T-cell (primary cell): ENCODE measurements at regions not wholly inside any gene's neighbourhood (a gene's known extent, or its start where the extent isn't known, plus 50 kb on each side); places are given as distances from the start of the nearest gene placed in this dataset.

Experiments used
- ATAC-seq, 4 experiments: fragments of 200-7000 bp in 3 of 4; fragments of 150-1000 bp in 1 of 4; cut with Tn5 transposase; replicated peaks in 1 of 4; 1 replicate in 3 of 4; 2 replicates in 1 of 4; pipeline ENCODE4 v1.10.0; 2021; ENCODE audit warnings: moderate library complexity in 3 of 4, mild to moderate bottlenecking in 2 of 4, moderate number of reproducible peaks in 1 of 4
- CTCF ChIA-PET, 2 donors: fragments of 300-600 bp; sonication (Branson Sonifier 250); formaldehyde crosslinking; loops; one replicate each; lab custom pipeline; 2022; ENCODE audit warnings: antibody characterized with exemption in 2 of 2; lab: Charles Lee
- POLR2A ChIA-PET, 2 donors: fragments of 300-600 bp; sonication (Branson Sonifier 250); formaldehyde crosslinking; loops; one replicate each; lab custom pipeline; 2022; ENCODE audit warnings: antibody characterized with exemption in 2 of 2; lab: Charles Lee
- DNase-seq, 35 experiments: peaks; one replicate each; pipeline versions ENCODE4 v3.0.0 to v3.0.0-alpha.2; 2013 to 2023
- H3K27ac ChIP-seq: one replicate; pipeline ENCODE4 v1.5.1; 2013; ENCODE audit warnings: low read length
- H3K27me3 ChIP-seq, 2 experiments: replicated peaks in 1 of 2; 1 replicate in 1 of 2; 2 replicates in 1 of 2; pipeline versions ENCODE4 v1.6.1 to v1.7.0; 2013; ENCODE audit warnings: low read length in 1 of 2, mixed read lengths in 1 of 2; ENCODE audit not compliant: control insufficient read depth in 2 of 2, insufficient read depth in 2 of 2; ENCODE audit errors: extremely low read depth in 1 of 2
- H3K36me3 ChIP-seq, 2 donors: 1 replicate in 1 of 2; 2 replicates in 1 of 2; pipeline versions ENCODE4 v1.6.1 to v1.7.0; 2013; ENCODE audit warnings: low read length in 1 of 2; ENCODE audit not compliant: control insufficient read depth in 2 of 2, insufficient read depth in 1 of 2; ENCODE audit errors: extremely low read depth in 1 of 2
- H3K4me1 ChIP-seq, 2 experiments: 1 replicate in 1 of 2; 2 replicates in 1 of 2; pipeline versions ENCODE4 v1.6.1 to v1.7.0; 2013; ENCODE audit warnings: low read length in 2 of 2, mixed read lengths in 1 of 2; ENCODE audit not compliant: insufficient read depth in 2 of 2, control insufficient read depth in 1 of 2; ENCODE audit errors: extremely low read depth in 1 of 2
- H3K4me3 ChIP-seq, 2 donors: 1 replicate in 1 of 2; 2 replicates in 1 of 2; pipeline versions ENCODE4 v1.5.1 to v1.7.0; 2013; ENCODE audit warnings: mild to moderate bottlenecking in 2 of 2, low read length in 1 of 2, moderate library complexity in 1 of 2; ENCODE audit not compliant: control insufficient read depth in 1 of 2; ENCODE audit errors: extremely low read depth in 1 of 2
- H3K9me3 ChIP-seq: 2 replicates; pipeline ENCODE4 v1.7.0; 2013
- H3K27ac Mint-ChIP-seq, 2 donors: one replicate each; pipeline ENCODE4 v1.8.0; 2020 to 2021; ENCODE audit warnings: mild to moderate bottlenecking in 2 of 2, mixed read lengths in 2 of 2
- H3K27me3 Mint-ChIP-seq, 2 donors: one replicate each; pipeline ENCODE4 v1.8.0; 2021 to 2022; ENCODE audit warnings: mixed read lengths in 2 of 2
- H3K36me3 Mint-ChIP-seq: one replicate; pipeline ENCODE4 v1.8.0; 2021; ENCODE audit warnings: mixed read lengths
- H3K4me1 Mint-ChIP-seq, 3 donors: one replicate each; pipeline ENCODE4 v1.8.0; 2020 to 2022; ENCODE audit warnings: mixed read lengths in 3 of 3, mild to moderate bottlenecking in 1 of 3
- H3K4me3 Mint-ChIP-seq, 3 donors: one replicate each; pipeline ENCODE4 v1.8.0; 2020 to 2022; ENCODE audit warnings: mild to moderate bottlenecking in 3 of 3, mixed read lengths in 3 of 3, moderate library complexity in 3 of 3
- H3K9me3 Mint-ChIP-seq, 3 donors: one replicate each; pipeline ENCODE4 v1.8.0; 2020 to 2022; ENCODE audit warnings: mixed read lengths in 3 of 3
- WGBS: methylation state at CpG from one replicate; pipeline ENCODE4 v1.1.5; 2013; ENCODE audit warnings: missing lambda C conversion rate; ENCODE audit not compliant: insufficient coverage; 5-methylcytosine and 5-hydroxymethylcytosine counted together

- ATAC-seq: no peak
These were observed 64.8 kb upstream of the FGG start for GRCh38 chr4:154677300-154677699.

GRCh38 chr4:154677923-154678322, 65.5 kb upstream of the FGG start:
- Mint-ChIP-seq H3K27me3 (peaks cover 19 to 20% of the 10 kb centered on the region in 2 donors), H3K9me3 (no peaks in the 10 kb centered on the region), H3K27ac (no peak overlapping the region), H3K36me3 (no peaks in the 10 kb centered on the region), H3K4me3 (no peak overlapping the region), H3K4me1 (no peaks in the 10 kb centered on the region)
- Histone ChIP-seq H3K36me3 (no peaks in the 10 kb centered on the region), H3K4me1 (no peaks in the 10 kb centered on the region), H3K27me3 (no peaks in the 10 kb centered on the region), H3K9me3 (no peaks in the 10 kb centered on the region), H3K4me3 (no peak overlapping the region), H3K27ac (no peak overlapping the region)
- POLR2A ChIA-PET: interaction anchor here in 1 of 2 donors (0.6 kb wide), 1 partner anchor 80 kb away, joined by 3 read pairs; no protein-coding TSS in a partner anchor
- no peak for DNase-seq
- CTCF ChIA-PET: no interaction called here
- no peak for ATAC-seq
- no CpG with 5 or more reads among the region's 3 CpGs for WGBS

More at GRCh38 chr4:154677300-154677699, 64.8 kb upstream of the FGG start:
- Mint-ChIP-seq H3K27ac (no peak overlapping the region), H3K4me3 (no peak overlapping the region), H3K27me3 (peaks cover 15 to 18% of the 10 kb centered on the region in 2 donors), H3K9me3 (no peaks in the 10 kb centered on the region), H3K4me1 (no peaks in the 10 kb centered on the region), H3K36me3 (no peaks in the 10 kb centered on the region)
- WGBS: 88% methylated on average over 1 of the region's 1 CpG
- POLR2A ChIA-PET: interaction anchor here in 1 of 2 donors (0.6 kb wide), 1 partner anchor 80 kb away, joined by 3 read pairs; no protein-coding TSS in a partner anchor
- Histone ChIP-seq H3K9me3 (no peaks in the 10 kb centered on the region), H3K4me3 (no peak overlapping the region), H3K27ac (no peak overlapping the region), H3K27me3 (no peaks in the 10 kb centered on the region), H3K4me1 (no peaks in the 10 kb centered on the region), H3K36me3 (no peaks in the 10 kb centered on the region)
- CTCF ChIA-PET: no interaction called here
- no peak for DNase-seq

GRCh38 chr4:154683956-154684681, 59.7 kb upstream of the LRAT start:
- Mint-ChIP-seq H3K9me3 (no peaks in the 10 kb centered on the region), H3K36me3 (no peaks in the 10 kb centered on the region), H3K27me3 (peaks cover 14 to 23% of the 10 kb centered on the region in 2 donors), H3K4me1 (no peaks in the 10 kb centered on the region), H3K4me3 (no peak overlapping the region), H3K27ac (no peak overlapping the region)
- Histone ChIP-seq H3K27ac (no peak overlapping the region), H3K4me1 (no peaks in the 10 kb centered on the region), H3K9me3 (no peaks in the 10 kb centered on the region), H3K36me3 (no peaks in the 10 kb centered on the region), H3K4me3 (no peak overlapping the region), H3K27me3 (no peaks in the 10 kb centered on the region)
- no peak for ATAC-seq
- ChIA-PET CTCF (no interaction called here), POLR2A (no interaction called here)
- DNase-seq: no peak
- 83% methylated on average over 1 of the region's 4 CpGs for WGBS

GRCh38 chr4:154686838-154687237, 57.0 kb upstream of the LRAT start:
- POLR2A ChIA-PET: no interaction called here
- no peaks in the 10 kb centered on the region for H3K27me3 ChIP-seq

GRCh38 chr4:154687840-154688239, 56.0 kb upstream of the LRAT start:
- H3K27me3 ChIP-seq: no peaks in the 10 kb centered on the region
- H3K9me3 Mint-ChIP-seq: no peaks in the 10 kb centered on the region
- no peak for DNase-seq
- no peak overlapping the region for H3K4me3 Mint-ChIP-seq
- no peak overlapping the region for H3K27ac ChIP-seq
- H3K36me3 ChIP-seq: no peaks in the 10 kb centered on the region
- H3K27me3 Mint-ChIP-seq: peaks cover 10 to 25% of the 10 kb centered on the region in 2 donors
- H3K36me3 Mint-ChIP-seq: no peaks in the 10 kb centered on the region
- H3K9me3 ChIP-seq: no peaks in the 10 kb centered on the region
- CTCF ChIA-PET: no interaction called here
- ATAC-seq: no peak
- no peak overlapping the region for H3K4me3 ChIP-seq
- H3K4me1 Mint-ChIP-seq: no peaks in the 10 kb centered on the region
- POLR2A ChIA-PET: no interaction called here
- WGBS: 90% methylated on average over 2 of the region's 3 CpGs
- no peak overlapping the region for H3K27ac Mint-ChIP-seq
- no peaks in the 10 kb centered on the region for H3K4me1 ChIP-seq

More at GRCh38 chr4:154686838-154687237, 57.0 kb upstream of the LRAT start:
- Histone ChIP-seq H3K9me3 (no peaks in the 10 kb centered on the region), H3K4me1 (no peaks in the 10 kb centered on the region), H3K36me3 (no peaks in the 10 kb centered on the region), H3K4me3 (no peak overlapping the region), H3K27ac (no peak overlapping the region)
- no CpG with 5 or more reads among the region's 1 CpG for WGBS
- DNase-seq (no peak), ATAC-seq (no peak)
- Mint-ChIP-seq H3K4me1 (no peaks in the 10 kb centered on the region), H3K9me3 (no peaks in the 10 kb centered on the region), H3K36me3 (no peaks in the 10 kb centered on the region), H3K4me3 (no peak overlapping the region), H3K27me3 (peaks cover 10 to 29% of the 10 kb centered on the region in 2 donors), H3K27ac (no peak overlapping the region)
- CTCF ChIA-PET: interaction anchor here in 1 of 2 donors (0.8 kb wide), 1 partner anchor 169 kb away, joined by 3 read pairs; no protein-coding TSS in a partner anchor

GRCh38 chr4:154691229-154691628, 52.6 kb upstream of the LRAT start:
- Mint-ChIP-seq H3K27me3 (peaks cover 10 to 34% of the 10 kb centered on the region in 2 donors), H3K4me3 (no peak overlapping the region), H3K4me1 (no peaks in the 10 kb centered on the region), H3K27ac (no peak overlapping the region), H3K9me3 (no peaks in the 10 kb centered on the region), H3K36me3 (no peaks in the 10 kb centered on the region)
- DNase-seq (no peak), ATAC-seq (no peak)
- no peak overlapping the region for H3K4me3 ChIP-seq
- WGBS: 80% methylated on average over 2 of the region's 2 CpGs
- H3K27me3 ChIP-seq: peaks cover 0 to 2% of the 10 kb centered on the region in 2 experiments
- no peak overlapping the region for H3K27ac ChIP-seq
- POLR2A ChIA-PET: no interaction called here
- CTCF ChIA-PET: no interaction called here
- H3K4me1 ChIP-seq: no peaks in the 10 kb centered on the region
- H3K9me3 ChIP-seq: no peaks in the 10 kb centered on the region
- H3K36me3 ChIP-seq: no peaks in the 10 kb centered on the region
